ENCODE measurements at regions not wholly inside any gene's neighbourhood (a gene's known extent, or its start where the extent isn't known, plus 50 kb on each side); places are given as distances from the start of the nearest gene placed in this dataset.

GRCh38 chr4:106671716-106672115, 303.1 kb upstream of the GIMD1 start:
- no peak overlapping the region for H3K9ac ChIP-seq (ENCODE audit: low read length)
- H4K20me1 ChIP-seq (ENCODE audit: insufficient read depth, low read length): no peaks in the 10 kb centered on the region
- H3K79me2 ChIP-seq (ENCODE audit: insufficient read depth, low read length): no peaks in the 10 kb centered on the region
- no peaks in the 10 kb centered on the region for H3K27me3 Mint-ChIP-seq (ENCODE audit: low read depth, unreplicated experiment)
- H3K27ac ChIP-seq (ENCODE audit: low read depth, low read length): no peak overlapping the region
- no peaks in the 10 kb centered on the region for H3K9me3 ChIP-seq (ENCODE audit: insufficient read depth, low read depth, low read length)
- no peak for TF ChIP-seq EZH2 (IDR thresholded peaks at IDR 0.05; ENCODE audit: insufficient read depth, low read length)
- TF ChIP-seq CTCF (IDR thresholded peaks at IDR 0.05; ENCODE audit: insufficient read depth, low read depth, low read length): no peak
- H3K27me3 ChIP-seq (ENCODE audit: insufficient read depth, low read length): no peaks in the 10 kb centered on the region
- no peak overlapping the region for H3K27ac Mint-ChIP-seq (ENCODE audit: unreplicated experiment)
- no peaks in the 10 kb centered on the region for H3K4me1 ChIP-seq (ENCODE audit: insufficient read depth, low read length)
- H3K36me3 ChIP-seq (ENCODE audit: insufficient read depth, low read length): no peaks in the 10 kb centered on the region
- H3K9me3 Mint-ChIP-seq (ENCODE audit: unreplicated experiment): peaks cover 8% of the 10 kb centered on the region
- H2AFZ ChIP-seq (ENCODE audit: low read depth, low read length): no peak overlapping the region
- peak; percentile 38 for DNase-seq (ENCODE audit: low read depth)
- no peak overlapping the region for H3K4me2 ChIP-seq (ENCODE audit: low read length)
- no peak for FAIRE-seq
- no peaks in the 10 kb centered on the region for H3K36me3 Mint-ChIP-seq (ENCODE audit: low read depth, unreplicated experiment)
- H3K4me3 ChIP-seq (ENCODE audit: insufficient read depth, low read depth, low read length): no peak overlapping the region
- peaks cover 7% of the 10 kb centered on the region for H3K4me1 Mint-ChIP-seq (ENCODE audit: low read depth, unreplicated experiment)
- no peak overlapping the region for H3K4me3 Mint-ChIP-seq (ENCODE audit: unreplicated experiment)

- H3K79me2 ChIP-seq (ENCODE audit: insufficient read depth, low read length): no peaks in the 10 kb centered on the region
- Mint-ChIP-seq H3K4me3 (ENCODE audit: unreplicated experiment) (no peak overlapping the region), H3K27ac (ENCODE audit: unreplicated experiment) (no peak overlapping the region), H3K4me1 (ENCODE audit: low read depth, unreplicated experiment) (peaks cover 7% of the 10 kb centered on the region), H3K36me3 (ENCODE audit: low read depth, unreplicated experiment) (no peaks in the 10 kb centered on the region), H3K27me3 (ENCODE audit: low read depth, unreplicated experiment) (no peaks in the 10 kb centered on the region), H3K9me3 (ENCODE audit: unreplicated experiment) (peaks cover 8% of the 10 kb centered on the region)
- H3K9me3 ChIP-seq (ENCODE audit: insufficient read depth, low read depth, low read length): no peaks in the 10 kb centered on the region
- H3K4me1 ChIP-seq (ENCODE audit: insufficient read depth, low read length): no peaks in the 10 kb centered on the region
- no peak overlapping the region for H2AFZ ChIP-seq (ENCODE audit: low read depth, low read length)
- H4K20me1 ChIP-seq (ENCODE audit: insufficient read depth, low read length): no peaks in the 10 kb centered on the region
- no peaks in the 10 kb centered on the region for H3K27me3 ChIP-seq (ENCODE audit: insufficient read depth, low read length)
- H3K4me3 ChIP-seq (ENCODE audit: insufficient read depth, low read depth, low read length): no peak overlapping the region
- H3K27ac ChIP-seq (ENCODE audit: low read depth, low read length): no peak overlapping the region
- H3K9ac ChIP-seq (ENCODE audit: low read length): no peak overlapping the region
- no peak overlapping the region for H3K4me2 ChIP-seq (ENCODE audit: low read length)
- no peaks in the 10 kb centered on the region for H3K36me3 ChIP-seq (ENCODE audit: insufficient read depth, low read length)
- no peak for TF ChIP-seq CTCF (IDR thresholded peaks at IDR 0.05; ENCODE audit: insufficient read depth, low read depth, low read length)
- no peak for TF ChIP-seq EZH2 (IDR thresholded peaks at IDR 0.05; ENCODE audit: insufficient read depth, low read length)
- FAIRE-seq (peak; percentile 26), DNase-seq (ENCODE audit: low read depth) (no peak)
Observed at GRCh38 chr4:106670976-106671375, 302.4 kb upstream of the GIMD1 start.

GRCh38 chr4:106659371-106659770, 290.8 kb upstream of the GIMD1 start:
- Histone ChIP-seq H3K27ac (ENCODE audit: low read depth, low read length) (no peak overlapping the region), H3K9ac (ENCODE audit: low read length) (no peak overlapping the region), H3K4me1 (ENCODE audit: insufficient read depth, low read length) (no peaks in the 10 kb centered on the region), H3K4me2 (ENCODE audit: low read length) (no peak overlapping the region), H2AFZ (ENCODE audit: low read depth, low read length) (no peak overlapping the region), H3K9me3 (ENCODE audit: insufficient read depth, low read depth, low read length) (no peaks in the 10 kb centered on the region), H3K36me3 (ENCODE audit: insufficient read depth, low read length) (no peaks in the 10 kb centered on the region), H3K27me3 (ENCODE audit: insufficient read depth, low read length) (no peaks in the 10 kb centered on the region), H4K20me1 (ENCODE audit: insufficient read depth, low read length) (no peaks in the 10 kb centered on the region), H3K79me2 (ENCODE audit: insufficient read depth, low read length) (no peaks in the 10 kb centered on the region), H3K4me3 (ENCODE audit: insufficient read depth, low read depth, low read length) (no peak overlapping the region)
- no peaks in the 10 kb centered on the region for H3K36me3 Mint-ChIP-seq (ENCODE audit: low read depth, unreplicated experiment)
- DNase-seq (ENCODE audit: low read depth): no peak
- no peak overlapping the region for H3K27ac Mint-ChIP-seq (ENCODE audit: unreplicated experiment)
- no peaks in the 10 kb centered on the region for H3K4me1 Mint-ChIP-seq (ENCODE audit: low read depth, unreplicated experiment)
- H3K4me3 Mint-ChIP-seq (ENCODE audit: unreplicated experiment): no peak overlapping the region
- TF ChIP-seq CTCF (IDR thresholded peaks at IDR 0.05; ENCODE audit: insufficient read depth, low read depth, low read length) (no peak), EZH2 (IDR thresholded peaks at IDR 0.05; ENCODE audit: insufficient read depth, low read length) (no peak)
- FAIRE-seq: no peak
- no peaks in the 10 kb centered on the region for H3K9me3 Mint-ChIP-seq (ENCODE audit: unreplicated experiment)
- H3K27me3 Mint-ChIP-seq (ENCODE audit: low read depth, unreplicated experiment): no peaks in the 10 kb centered on the region

Measured in astrocyte (in vitro differentiated cells and primary cell).